ENCODE measurements at regions not wholly inside any gene's neighbourhood (a gene's known extent, or its start where the extent isn't known, plus 50 kb on each side); places are given as distances from the start of the nearest gene placed in this dataset.
"Not testable (repeated sequence)": the region's sequence is repeated elsewhere in the genome, so short reads cannot be mapped to it uniquely, and the experiment has no call there.

- DNase-seq: not testable (repeated sequence)
Measured at GRCh38 chr14:19172745-19173144, 205.5 kb downstream of the POTEM start.

- DNase-seq: not testable (repeated sequence)
Measured at GRCh38 chr14:19173188-19173587, 206.0 kb downstream of the POTEM start.

GRCh38 chr14:19177435-19177834 is 210.2 kb downstream of the POTEM start:
- DNase-seq: not testable (repeated sequence)

GRCh38 chr14:19180297-19180696 is 213.1 kb downstream of the POTEM start:
- not testable (repeated sequence) for DNase-seq

DNA sequence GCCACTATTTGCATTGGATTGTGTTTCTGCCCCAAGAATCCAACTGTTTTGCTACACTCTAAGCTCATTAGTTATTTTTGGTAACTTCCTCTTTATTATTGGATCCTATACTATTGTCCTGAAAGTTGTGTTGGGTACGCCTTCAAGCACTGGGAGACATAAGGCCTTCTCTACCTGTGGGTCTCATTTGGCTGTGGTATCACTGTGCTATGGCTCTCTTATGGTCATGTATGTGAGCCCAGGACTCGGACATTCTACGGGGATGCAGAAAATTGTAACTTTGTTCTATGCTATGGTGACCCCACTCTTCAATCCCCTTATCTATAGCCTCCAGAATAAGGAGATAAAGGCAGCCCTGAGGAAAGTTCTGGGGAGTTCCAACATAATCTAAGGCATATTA is 213.6 kb downstream of the POTEM start:
- peak; percentile 7 for DNase-seq

- not testable (repeated sequence) for DNase-seq
Measured at GRCh38 chr14:19195146-19195545, 227.9 kb downstream of the POTEM start.

DNA sequence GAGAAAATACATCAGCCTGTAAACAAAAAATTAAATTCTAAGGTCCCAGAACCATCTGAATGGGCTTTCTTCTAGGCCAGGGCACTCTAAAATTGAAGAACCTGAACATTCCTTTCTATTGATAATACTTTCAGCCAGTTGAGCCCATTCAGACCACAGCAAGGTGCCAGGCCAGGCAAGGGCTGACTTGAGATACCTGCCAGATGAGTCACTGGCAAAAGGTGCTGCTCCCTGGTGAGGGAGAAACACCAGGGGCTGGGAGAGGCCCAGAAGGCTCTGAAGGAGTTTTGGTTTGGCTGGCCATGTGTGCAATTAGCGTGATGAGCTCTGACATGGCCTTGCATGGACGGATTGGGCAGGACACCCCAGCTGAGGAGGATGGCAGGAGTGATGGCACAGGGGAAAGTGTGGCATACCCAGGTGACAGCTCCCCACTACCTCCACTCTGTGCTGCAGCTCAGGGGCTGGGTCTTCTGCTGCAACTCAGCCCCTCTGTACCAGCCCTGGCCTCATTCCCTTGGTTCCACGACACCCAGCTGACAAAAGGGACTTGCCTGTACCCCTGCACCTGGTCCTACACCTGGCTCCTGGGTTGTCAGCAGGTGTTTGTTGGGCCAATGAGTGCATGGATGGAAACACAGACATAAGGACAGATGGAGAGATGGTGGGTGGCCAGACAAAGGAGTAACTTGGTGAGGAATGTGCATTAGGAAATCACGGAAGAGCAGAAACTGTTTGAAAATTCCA is 230.4 kb downstream of the POTEM start:
- peak; percentile 47 for DNase-seq

DNA sequence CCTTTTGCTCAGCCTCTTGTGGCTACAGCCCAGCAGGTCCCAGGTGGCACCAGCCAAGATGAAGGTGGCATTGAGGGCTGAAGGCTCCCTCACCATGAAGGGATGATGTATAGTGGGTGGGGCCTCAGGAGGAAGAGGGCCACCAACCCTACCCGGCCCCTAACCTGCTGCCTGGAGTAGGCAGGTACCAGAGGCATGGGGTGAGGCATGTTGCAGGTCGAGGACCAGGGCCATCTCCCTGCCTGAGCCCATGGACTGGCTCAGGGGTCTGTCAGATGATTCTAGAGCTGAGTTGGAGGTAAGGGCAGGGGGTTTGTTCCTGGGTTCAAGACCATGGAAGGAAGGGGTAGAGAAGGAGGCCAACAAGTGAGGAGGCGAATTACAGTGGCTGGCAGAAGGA is 231.1 kb downstream of the POTEM start:
- peak; percentile 32 for DNase-seq

- DNase-seq: peak; percentile 29
Measured at GRCh38 chr14:19201394-19202052, 232.6 kb downstream of the POTEG start.

- peak; percentile 12 for DNase-seq
Measured at GRCh38 chr14:19202053-19202442, 232.1 kb downstream of the POTEG start.

DNA sequence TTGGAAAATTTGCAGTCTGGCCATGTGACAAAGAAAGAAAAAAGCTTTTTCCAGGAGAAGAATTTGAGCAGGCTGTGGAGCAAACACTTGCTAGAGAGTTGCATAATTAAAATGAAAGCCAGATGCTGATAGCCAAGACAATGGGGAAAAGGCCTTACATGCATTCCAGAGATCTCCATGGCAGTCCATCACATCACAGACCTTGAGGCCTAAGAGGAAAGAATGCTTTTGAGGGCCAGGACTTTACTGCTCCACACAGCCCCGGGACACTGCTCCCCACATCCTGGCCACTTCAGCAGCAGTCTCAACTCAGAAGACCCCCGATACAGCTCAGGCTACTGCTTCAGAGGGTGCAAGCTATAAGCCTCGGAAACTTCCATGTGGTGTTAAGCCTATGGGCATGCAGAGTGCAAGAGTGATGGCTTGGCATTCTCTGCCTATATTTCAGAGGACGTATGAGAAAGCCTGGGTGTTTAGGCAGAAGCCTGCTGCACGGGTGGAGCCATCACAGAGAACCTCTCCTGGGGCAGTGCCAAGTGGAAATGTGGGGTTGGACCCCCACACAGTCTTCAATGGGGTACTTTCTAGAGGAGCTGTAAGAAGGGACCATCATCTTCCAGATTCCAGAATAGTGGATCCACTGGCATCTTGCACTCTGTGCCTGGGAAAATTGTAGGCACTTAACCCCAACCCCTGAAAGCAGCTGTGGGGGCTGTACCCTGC is 230.7 kb downstream of the POTEG start:
- DNase-seq: peak; percentile 6

DNA sequence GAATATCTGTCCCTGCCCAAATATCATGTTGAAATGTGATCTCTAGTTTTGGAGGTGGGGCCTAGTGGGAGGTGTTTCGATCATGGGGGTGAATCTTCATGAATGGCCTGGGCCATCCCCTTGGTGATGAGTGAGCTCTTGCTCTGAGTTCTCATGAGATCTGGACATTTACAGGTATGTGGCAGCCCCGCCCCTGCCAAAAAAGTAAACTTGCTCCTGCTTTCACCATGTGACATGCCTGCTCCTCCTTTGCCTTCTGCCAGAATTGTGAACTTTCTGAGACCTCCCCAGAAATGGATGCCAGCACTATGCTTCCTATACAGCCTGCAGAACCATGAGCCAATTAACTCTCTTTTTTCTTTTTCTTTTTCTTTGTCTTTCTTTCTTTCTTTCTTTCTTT is 229.3 kb downstream of the POTEG start:
- DNase-seq: peak; percentile 36

GRCh38 chr14:19216480-19216879 is 217.7 kb downstream of the POTEG start:
- DNase-seq: not testable (repeated sequence)

- DNase-seq: not testable (repeated sequence)
Measured at GRCh38 chr14:19219423-19219822, 214.7 kb downstream of the POTEG start.

- DNase-seq: not testable (repeated sequence)
Measured at GRCh38 chr14:19231421-19231820, 202.7 kb downstream of the POTEG start.

GRCh38 chr14:19234059-19234458 is 200.1 kb downstream of the POTEG start:
- DNase-seq: not testable (repeated sequence)

GRCh38 chr14:19237656-19238055 is 196.5 kb downstream of the POTEG start:
- not testable (repeated sequence) for DNase-seq

DNA sequence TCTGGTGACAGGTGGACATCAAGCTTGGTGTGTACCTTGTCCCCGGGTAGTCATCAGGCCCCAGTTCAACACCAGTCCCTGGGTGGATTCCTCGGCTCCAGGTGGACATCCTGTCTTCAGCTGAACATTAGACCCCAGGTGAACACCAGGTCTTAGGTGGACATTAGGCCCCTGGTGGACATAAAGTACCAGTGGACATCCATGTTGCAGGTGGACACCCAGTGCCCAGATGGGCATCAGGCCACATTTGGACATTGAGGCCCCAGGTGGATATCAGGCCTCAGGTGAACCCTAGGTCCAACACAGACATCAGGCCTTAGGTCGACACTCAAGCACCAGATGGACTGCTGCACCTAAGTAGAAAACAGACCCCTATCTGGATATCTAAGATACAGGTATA is 195.6 kb downstream of the POTEG start:
- not testable (repeated sequence) for DNase-seq

DNA sequence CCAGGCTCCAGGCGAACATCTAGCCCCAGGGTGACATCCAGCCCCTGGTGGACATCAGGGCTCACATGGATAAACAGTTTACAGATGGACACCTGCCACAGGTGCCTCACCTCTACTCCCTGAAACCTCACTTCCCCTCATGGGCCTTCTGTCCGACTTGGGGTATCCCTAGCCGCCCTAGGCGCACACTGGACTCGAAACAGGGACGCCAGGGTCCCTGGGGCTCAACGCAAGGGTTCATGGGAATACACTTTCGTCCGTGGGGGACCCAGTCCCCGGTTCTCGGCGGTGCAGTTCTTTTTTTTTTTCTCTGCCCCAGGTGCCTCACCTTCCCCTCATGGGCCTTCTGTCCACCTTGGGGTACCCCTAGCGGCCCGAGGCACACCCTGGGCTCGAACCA is 194.2 kb downstream of the POTEG start:
- DNase-seq: not testable (repeated sequence)

- not testable (repeated sequence) for DNase-seq
Measured at GRCh38 chr14:19240387-19240786, 193.8 kb downstream of the POTEG start.

DNA sequence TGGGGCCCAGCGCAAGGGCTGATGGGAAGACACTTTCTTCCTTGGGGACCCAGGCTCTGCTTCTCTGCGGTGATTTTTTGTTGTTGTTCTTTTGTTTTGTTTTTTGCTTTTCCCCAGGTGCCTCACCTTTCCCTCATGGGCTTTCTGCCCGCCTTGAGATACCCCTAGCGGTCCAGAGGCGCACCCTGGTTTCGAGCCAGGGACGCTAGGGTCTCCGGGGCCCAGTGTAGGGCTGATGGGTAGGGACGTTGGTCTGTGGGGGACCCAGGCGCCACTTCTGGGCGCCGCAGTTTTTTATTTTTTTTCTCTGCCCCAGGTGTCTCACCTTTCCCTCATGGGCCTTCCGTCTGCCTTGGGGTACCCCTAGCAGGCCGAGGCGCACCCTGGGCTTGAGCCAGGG is 192.7 kb downstream of the POTEG start:
- not testable (repeated sequence) for DNase-seq

- not testable (repeated sequence) for DNase-seq
Measured at GRCh38 chr14:19242529-19242928, 191.6 kb downstream of the POTEG start.

DNA sequence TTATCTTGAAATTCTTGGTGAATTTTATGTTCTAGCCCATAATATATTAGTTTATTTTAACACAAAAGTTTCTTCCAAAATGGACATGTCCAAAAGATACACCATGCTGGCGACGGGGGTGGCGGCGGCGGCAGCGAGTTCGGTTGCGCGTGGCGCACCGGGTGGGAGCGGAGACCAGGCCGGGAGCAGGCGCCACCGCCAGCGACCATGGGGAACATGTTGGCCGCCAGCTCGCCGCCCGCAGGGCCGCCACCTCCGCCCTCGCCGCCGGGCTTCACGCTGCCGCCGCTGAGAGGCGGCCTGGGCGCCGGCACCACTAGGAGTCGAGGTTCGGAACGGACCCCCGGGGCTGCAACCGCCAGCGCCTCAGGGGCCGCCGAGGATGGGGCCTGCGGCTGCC is 167.2 kb downstream of the POTEG start:
- not testable (repeated sequence) for DNase-seq

GRCh38 chr14:19267636-19268035 is 166.5 kb downstream of the POTEG start:
- DNase-seq: peak; percentile 7
